Osteoblast (primary cell): ENCODE measurements at regions not wholly inside any gene's neighbourhood (a gene's known extent, or its start where the extent isn't known, plus 50 kb on each side); places are given as distances from the start of the nearest gene placed in this dataset.

Source experiments
- DNase-seq: peaks from one replicate; pipeline ENCODE4 v3.0.0; 2011; ENCODE audit warnings: low spot score, mixed read lengths; ENCODE audit not compliant: insufficient read length; ENCODE audit errors: missing footprints
- H2AFZ ChIP-seq: 2 replicates; pipeline ENCODE4 v1.6.0; 2011; ENCODE audit warnings: mild to moderate bottlenecking, low read length
- H3K27ac ChIP-seq: 2 replicates; pipeline ENCODE4 v1.5.1; 2011; ENCODE audit warnings: mild to moderate bottlenecking, low read depth, low read length, moderate library complexity
- H3K27me3 ChIP-seq: 2 replicates; pipeline ENCODE4 v1.6.0; 2012; ENCODE audit warnings: mild to moderate bottlenecking, control low read depth, inconsistent platforms, low read length, moderate library complexity; ENCODE audit not compliant: insufficient read depth
- H3K36me3 ChIP-seq: 2 replicates; pipeline ENCODE4 v1.5.1; 2011; ENCODE audit warnings: mild to moderate bottlenecking, low read length, control low read depth, moderate library complexity; ENCODE audit not compliant: insufficient read depth
- H3K4me1 ChIP-seq: 2 replicates; pipeline ENCODE4 v1.5.1; 2011; ENCODE audit warnings: mild to moderate bottlenecking, low read length, control low read depth, moderate library complexity; ENCODE audit not compliant: insufficient read depth
- H3K4me2 ChIP-seq: 2 replicates; pipeline ENCODE4 v1.6.0; 2011; ENCODE audit warnings: mild to moderate bottlenecking, low read length; ENCODE audit not compliant: insufficient read depth
- H3K4me3 ChIP-seq: fragments of 200-600 bp; sonication (generic); 3 replicates; pipeline ENCODE4 v1.5.1; 2012; ENCODE audit warnings: mild to moderate bottlenecking, low read length, inconsistent platforms; ENCODE audit not compliant: insufficient read depth
- H3K79me2 ChIP-seq: 2 replicates; pipeline ENCODE4 v1.6.0; 2012; ENCODE audit warnings: mild to moderate bottlenecking, low read length, control low read depth, inconsistent platforms; ENCODE audit not compliant: insufficient read depth
- H3K9me3 ChIP-seq: 2 replicates; pipeline ENCODE4 v1.5.1; 2011; ENCODE audit warnings: low read depth, low read length, control low read depth
- H4K20me1 ChIP-seq: 2 replicates; pipeline ENCODE4 v1.6.0; 2012; ENCODE audit warnings: mild to moderate bottlenecking, low read length, control low read depth; ENCODE audit not compliant: insufficient read depth
- CTCF ChIP-seq: IDR thresholded peaks from 2 replicates; pipeline ENCODE4 v1.5.1; 2011; ENCODE audit warnings: mild to moderate bottlenecking, low read depth, low read length, moderate library complexity; ENCODE audit errors: extremely low read depth

DNA sequence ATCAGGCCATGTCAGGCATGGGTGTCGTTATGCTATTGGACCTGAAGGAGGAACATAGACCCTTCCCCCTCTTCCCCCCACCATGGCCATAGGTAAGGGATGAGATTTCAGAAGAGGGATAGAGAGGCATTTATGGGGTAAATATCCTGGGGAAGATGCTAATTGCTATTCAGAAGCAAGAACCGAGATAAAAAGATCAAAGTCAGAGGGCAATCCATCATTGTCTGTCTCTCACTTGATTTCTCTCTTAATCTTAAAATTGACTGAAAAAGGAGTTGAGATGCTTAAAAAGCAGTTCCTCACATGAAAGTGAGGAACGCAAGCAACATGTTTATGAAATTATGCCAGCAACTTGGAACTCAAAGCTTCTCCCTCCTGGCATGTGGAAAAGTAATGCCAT, 212.0 kb downstream of the RPAP3 start:
- Histone ChIP-seq H4K20me1 (no peaks in the 10 kb centered on the region), H3K27ac (no peak overlapping the region), H3K4me2 (no peak overlapping the region), H3K36me3 (no peaks in the 10 kb centered on the region), H2AFZ (no peak overlapping the region), H3K9me3 (no peaks in the 10 kb centered on the region), H3K4me3 (no peak overlapping the region), H3K4me1 (no peaks in the 10 kb centered on the region), H3K79me2 (no peaks in the 10 kb centered on the region), H3K27me3 (peaks cover 29% of the 10 kb centered on the region)
- no peak for TF ChIP-seq CTCF
- DNase-seq, result no peak

DNA sequence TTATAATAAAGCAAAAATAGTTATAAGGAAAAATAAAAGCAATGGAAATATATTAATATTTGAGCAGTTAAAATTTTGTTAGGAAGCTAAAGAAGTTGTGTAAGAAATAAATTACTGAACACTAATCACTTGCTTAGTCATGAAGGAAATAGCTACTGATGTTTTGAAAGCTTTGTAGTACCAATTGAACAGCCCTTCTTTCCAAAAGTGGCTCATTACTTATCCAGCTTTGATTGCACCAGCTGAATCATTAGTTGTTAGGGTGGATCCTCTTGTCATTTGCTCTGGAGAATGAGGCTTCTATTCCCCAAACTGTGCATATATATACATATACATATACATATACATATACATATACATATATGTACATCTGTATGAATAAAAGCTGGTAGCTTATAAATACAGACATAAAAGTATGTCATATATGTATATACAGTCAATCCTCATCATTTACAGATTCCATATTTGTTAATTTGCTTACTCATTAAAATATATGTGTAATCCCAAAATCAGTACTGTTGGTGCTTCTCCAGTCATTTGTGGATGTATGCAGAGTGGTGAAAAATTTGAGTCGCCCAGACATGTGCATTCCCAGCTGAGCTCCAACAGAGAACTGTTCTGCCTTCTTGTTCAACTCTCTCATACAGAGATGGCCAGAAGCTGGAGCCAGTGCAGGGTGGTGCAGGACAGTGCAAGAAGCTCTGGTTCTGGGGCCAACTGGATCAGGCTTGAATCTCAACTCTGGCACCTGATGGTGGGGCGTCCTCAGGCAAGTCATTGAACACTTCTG, 214.1 kb downstream of the RPAP3 start:
- H3K4me3 ChIP-seq, result no peak overlapping the region
- H3K79me2 ChIP-seq, result no peaks in the 10 kb centered on the region
- H3K4me1 ChIP-seq, result no peaks in the 10 kb centered on the region
- H3K4me2 ChIP-seq, result no peak overlapping the region
- H4K20me1 ChIP-seq, result no peaks in the 10 kb centered on the region
- H3K36me3 ChIP-seq, result no peaks in the 10 kb centered on the region
- no peak for TF ChIP-seq CTCF
- H3K27me3 ChIP-seq, result peaks cover 29% of the 10 kb centered on the region
- no peak overlapping the region for H3K27ac ChIP-seq
- no peak for DNase-seq
- H2AFZ ChIP-seq, result no peak overlapping the region
- peaks cover 3% of the 10 kb centered on the region for H3K9me3 ChIP-seq

GRCh38 chr12:47488888-47489287, 216.9 kb downstream of the RPAP3 start:
- Histone ChIP-seq H3K36me3 (no peaks in the 10 kb centered on the region), H3K4me3 (no peak overlapping the region)
- no peak for DNase-seq

More at GRCh38 chr12:47488888-47489287, 216.9 kb downstream of the RPAP3 start:
- H3K4me2 ChIP-seq, result no peak overlapping the region
- no peaks in the 10 kb centered on the region for H4K20me1 ChIP-seq
- no peaks in the 10 kb centered on the region for H3K79me2 ChIP-seq
- H3K27me3 ChIP-seq, result peaks cover 34% of the 10 kb centered on the region
- peaks cover 3% of the 10 kb centered on the region for H3K9me3 ChIP-seq
- no peak overlapping the region for H2AFZ ChIP-seq
- TF ChIP-seq CTCF, result no peak
- H3K4me1 ChIP-seq, result no peaks in the 10 kb centered on the region
- no peak overlapping the region for H3K27ac ChIP-seq
